HK-2 (cell line): ENCODE measurements at regions not wholly inside any gene's neighbourhood (a gene's known extent, or its start where the extent isn't known, plus 50 kb on each side); places are given as distances from the start of the nearest gene placed in this dataset.
"Not testable (repeated sequence)": the region's sequence is repeated elsewhere in the genome, so short reads cannot be mapped to it uniquely, and the experiment has no call there.

Source experiments
- DNase-seq: peaks from one replicate; pipeline ENCODE4 v3.0.0-alpha.2; 2018; ENCODE audit not compliant: unreplicated experiment

DNA sequence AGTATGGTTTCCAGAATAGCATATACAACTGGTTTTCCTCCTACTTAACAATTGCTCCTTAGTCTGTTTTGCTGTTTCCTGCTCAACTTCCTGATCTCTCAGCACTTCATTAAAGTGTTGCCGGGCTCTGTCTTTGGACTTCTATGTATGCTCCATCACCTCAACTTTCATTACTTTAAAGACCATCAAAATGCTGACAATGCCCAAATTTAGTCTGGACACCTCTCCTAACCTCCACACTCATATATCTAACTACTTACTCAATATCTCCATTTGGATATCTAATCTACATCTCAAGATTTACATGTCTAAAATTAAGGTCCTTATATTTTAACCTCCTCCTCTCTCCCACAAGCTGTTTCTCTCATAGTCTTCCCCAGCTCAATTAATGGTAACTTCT, 54.4 kb upstream of the LGR5 start:
- no peak for DNase-seq

DNA sequence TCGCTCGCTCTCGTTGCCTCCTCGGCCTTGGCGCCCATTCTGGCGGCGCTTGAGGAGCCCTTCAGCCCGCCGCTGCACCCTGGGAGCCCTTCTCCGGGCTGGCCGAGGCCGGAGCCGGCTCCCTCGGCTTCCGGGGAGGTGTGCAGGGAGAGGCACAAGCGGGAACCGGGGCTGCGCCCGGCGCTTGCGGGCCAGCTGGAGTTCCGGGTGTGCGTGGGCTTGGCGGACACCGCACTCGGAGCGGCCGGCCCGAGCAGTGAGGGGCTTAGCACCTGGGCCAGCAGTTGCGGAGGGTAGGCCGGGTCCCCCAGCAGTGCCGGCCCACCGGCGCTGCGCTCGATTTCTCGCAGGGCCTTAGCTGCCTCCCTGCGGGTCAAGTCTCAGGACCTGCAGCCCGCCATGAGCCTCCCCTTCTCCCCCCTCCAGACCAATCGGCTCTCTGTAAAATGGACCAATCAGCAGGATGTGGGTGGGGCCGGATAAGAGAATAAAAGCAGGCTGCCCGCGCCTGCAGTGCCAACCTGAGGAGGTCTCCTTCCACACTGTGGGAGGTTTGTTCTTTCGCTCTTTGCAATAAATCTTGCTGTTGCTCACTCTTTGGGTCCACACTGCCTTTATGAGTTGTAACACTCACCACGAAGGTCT, 62.8 kb upstream of the LGR5 start:
- DNase-seq = not testable (repeated sequence)

GRCh38 chr12:71371122-71371521, 68.5 kb upstream of the LGR5 start:
- no peak for DNase-seq

- no peak for DNase-seq
Measured at GRCh38 chr12:71360013-71360412, 79.6 kb upstream of the LGR5 start.

GRCh38 chr12:71356569-71356968, 83.0 kb upstream of the LGR5 start:
- DNase-seq = no peak

- DNase-seq = no peak
Measured at GRCh38 chr12:71354871-71355270, 84.7 kb upstream of the LGR5 start.

DNA sequence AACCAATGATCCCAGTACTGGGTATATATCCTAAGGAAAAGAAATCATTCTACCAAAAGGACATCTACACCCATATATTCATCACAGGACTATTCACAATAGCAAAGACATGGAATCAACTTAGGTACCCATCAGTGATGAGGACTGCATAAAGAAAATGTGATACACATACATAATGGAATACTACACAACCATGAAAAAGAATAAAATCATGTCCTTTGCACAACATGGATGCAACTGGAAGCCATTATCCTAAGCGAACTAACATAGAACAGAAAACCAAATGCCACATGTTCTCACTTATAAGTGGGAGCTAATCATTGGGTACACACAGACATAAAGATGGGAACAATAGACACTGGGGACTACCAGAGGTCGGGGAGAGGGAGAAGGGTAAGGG, 86.0 kb upstream of the LGR5 start:
- no peak for DNase-seq

- DNase-seq = no peak
Measured at GRCh38 chr12:71349950-71350349, 89.6 kb upstream of the LGR5 start.

GRCh38 chr12:71338933-71339332, 100.7 kb upstream of the LGR5 start:
- no peak for DNase-seq

- no peak for DNase-seq
Measured at GRCh38 chr12:71335963-71336257, 103.7 kb upstream of the LGR5 start.

DNA sequence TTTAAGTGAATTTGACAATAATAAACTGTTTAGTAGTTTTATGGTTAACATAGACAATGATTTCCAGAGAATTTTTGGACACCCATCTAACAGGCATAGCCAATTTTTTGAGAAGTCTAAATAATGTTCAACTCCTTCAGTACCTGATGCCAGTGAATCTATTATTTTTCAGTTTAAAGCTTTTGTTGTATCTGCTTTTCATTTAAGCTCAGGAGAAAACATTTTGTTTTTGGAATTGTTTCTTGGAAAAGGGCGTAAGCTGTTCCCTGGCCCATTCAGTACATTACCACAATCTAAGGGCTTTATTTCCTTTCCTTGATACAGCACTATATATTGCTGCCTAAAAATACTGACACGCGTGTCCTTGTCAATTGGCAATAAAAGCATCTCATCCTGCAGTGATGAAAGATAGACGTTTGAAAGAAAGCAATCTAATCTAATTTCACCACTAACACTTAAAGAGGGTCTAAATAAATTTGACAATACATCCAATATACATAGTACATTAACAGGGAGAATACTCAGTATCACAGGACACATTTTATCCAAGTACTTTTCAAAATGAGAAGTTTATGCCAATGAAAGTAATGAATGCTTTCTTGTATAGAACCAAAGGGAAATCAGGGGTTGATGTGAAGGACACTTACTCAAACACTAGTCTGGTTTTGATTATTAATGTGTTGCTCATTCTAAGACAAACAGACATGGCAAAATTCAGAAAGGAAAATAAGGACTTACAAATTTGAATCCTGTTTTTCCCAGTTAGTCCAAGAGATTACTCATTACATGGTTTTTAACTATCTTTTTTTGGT, 104.2 kb upstream of the LGR5 start:
- DNase-seq = no peak

DNA sequence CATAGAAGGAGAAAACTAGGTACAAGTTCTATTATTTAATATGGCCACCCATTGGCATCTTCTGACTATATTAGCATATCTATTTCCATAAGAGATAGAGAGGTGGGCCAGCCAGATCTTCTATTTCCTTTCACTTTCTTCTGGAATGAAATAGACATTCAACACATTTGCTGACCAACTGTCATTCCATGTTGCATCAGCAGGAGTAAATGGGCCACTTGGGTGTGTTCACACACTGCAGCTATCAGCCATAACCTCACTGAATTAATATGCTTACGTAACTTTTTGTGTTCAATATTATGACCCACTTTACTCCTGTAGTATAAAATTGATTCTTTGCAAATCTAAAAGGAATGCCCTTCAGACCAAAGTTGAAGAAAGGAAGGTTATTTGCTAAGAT, 106.2 kb upstream of the LGR5 start:
- DNase-seq = no peak

DNA sequence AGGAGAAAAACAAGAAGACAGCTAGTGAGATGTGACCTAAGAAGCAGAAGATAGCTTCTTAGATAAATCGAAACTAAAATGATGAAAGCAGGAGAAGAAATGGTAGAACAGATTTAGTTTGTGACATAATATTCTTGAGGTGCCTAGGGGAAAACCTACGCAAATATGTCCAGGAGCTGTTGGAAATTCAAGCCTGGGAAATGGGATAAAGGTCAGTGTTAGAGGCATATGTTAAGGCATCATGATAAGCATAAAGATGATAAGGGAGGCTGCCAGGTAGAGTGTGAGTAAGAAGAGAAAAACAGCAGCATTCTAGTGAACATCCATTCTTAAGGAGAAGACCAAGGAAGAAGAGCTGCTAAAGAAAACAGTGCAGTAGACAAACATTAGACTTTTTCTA, 109.6 kb upstream of the LGR5 start:
- DNase-seq = no peak

DNA sequence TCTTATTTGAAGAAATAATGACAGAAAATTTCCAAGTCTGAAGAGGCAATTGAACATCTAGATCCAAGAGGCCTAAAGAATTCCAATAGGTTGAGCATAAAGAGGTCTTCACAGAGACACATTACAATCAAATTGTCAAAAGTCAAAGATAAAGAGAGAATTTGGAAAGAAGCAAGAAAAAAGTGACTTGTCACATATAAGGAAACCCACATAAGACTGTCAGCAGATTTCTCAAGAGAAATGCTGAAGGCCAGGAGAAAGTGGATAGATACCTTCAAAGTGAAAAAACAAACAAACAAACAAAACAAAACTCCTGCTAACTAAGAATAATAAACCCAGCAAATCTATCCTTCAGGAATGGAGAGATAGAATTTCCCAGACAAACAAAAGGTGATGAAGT, 118.1 kb upstream of the LGR5 start:
- no peak for DNase-seq

GRCh38 chr12:71321130-71321529, 118.5 kb upstream of the LGR5 start:
- no peak for DNase-seq

DNA sequence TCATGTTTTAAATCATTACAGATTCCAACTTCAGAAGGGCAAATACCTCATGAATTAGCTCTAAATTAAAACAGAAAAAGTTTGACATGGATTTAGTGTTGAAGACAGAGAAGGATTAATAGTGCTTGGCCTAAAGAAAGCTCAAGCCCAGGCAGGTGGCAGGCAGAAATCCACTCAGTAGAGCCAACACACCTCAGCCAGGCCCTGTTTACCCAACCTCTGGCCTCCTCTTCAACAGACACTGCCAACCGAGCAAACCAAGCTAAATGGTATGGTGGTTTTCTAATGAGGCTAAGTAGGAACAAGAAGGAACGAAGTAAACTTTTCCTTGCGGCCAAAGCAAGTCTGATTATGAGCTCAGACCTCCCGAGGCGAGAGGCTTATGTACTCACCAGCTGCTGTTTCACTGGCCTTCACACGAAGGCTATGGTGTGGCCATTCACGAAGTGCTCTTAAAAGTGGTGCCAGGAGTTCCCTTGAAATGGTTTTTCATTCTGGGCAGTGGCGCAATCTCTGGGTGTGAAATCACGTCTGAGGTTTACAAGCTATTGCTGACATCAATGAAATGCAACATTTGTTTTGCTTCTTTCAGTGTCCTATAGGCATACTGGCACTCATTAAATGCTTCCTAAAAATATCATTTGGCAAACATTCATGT, 124.1 kb upstream of the LGR5 start:
- no peak for DNase-seq

GRCh38 chr12:71312768-71313403, 126.7 kb upstream of the LGR5 start:
- no peak for DNase-seq

DNA sequence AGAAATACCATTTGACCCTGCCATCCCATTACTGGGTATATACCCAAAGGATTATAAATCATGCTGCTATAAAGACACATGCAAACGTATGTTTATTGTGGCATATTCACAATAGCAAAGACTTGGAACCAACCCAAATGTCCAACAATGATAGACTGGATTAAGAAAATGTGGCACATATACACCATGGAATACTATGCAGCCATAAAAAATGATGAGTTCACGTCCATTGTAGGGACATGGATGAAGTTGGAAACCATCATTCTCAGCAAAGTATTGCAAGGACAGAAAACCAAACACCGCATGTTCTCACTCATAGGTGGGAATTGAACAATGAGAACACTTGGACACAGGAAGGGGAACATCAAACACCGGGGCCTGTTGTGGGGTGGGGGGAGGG, 128.0 kb upstream of the LGR5 start:
- DNase-seq = not testable (repeated sequence)

DNA sequence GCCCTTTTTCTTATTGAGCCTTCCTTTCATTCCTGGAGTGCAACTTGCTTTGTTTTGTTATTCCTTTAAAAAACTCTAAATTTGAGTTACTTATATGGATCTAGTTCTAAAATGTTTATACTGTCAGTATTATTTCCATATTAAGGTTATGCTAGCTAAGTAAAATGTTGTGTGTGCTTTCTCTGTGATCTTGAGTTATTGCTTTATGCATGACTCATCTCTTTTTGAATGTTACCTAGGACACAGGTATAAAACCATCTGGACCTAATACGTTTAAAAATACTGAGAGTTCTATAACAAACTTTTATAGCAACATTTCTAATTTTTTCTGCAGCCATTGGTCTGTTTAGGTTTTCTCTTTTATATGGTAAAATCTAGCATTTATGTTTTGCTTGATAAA, 132.8 kb upstream of the LGR5 start:
- no peak for DNase-seq

DNA sequence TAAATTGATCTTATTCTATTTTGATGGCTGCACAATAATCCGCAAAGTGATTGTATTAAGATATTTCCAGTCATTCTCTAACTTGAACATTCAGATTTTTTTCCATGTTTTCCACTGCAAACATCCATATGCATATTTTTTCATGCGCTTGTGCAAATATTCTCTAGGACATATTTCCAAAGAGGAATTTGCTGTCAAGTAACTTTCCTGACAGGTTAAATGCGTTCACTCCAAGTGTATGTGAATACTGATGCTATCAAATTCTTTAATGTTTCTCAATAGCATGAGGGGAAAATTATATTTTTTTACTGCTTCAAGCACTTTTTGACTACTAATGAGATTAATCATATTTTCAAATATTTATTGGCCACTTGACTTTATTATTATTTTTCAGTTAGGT, 135.3 kb upstream of the LGR5 start:
- no peak for DNase-seq

DNA sequence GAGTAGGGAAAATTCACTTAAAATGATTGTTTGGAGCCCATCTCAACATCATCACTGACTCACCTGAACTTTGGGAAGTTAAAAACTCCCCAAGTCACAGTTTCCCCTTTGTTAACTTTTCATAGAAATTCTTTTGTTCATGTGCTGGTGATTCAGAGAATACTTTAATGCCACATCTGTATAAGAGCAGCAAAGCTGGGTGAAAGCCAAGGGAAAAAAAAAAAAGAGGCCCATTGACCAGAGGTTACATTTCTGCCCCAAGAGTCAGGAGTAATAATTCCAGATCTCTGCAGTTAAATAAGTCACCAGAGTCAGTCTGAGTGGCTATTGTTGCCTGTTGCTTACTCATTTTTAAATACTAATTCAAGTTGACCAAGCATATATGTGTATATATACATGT, 136.4 kb upstream of the LGR5 start:
- DNase-seq = no peak

GRCh38 chr12:71300772-71301675, 138.6 kb upstream of the LGR5 start:
- DNase-seq = no peak
